ENCODE measurements at regions not wholly inside any gene's neighbourhood (a gene's known extent, or its start where the extent isn't known, plus 50 kb on each side); places are given as distances from the start of the nearest gene placed in this dataset.
"Not testable (repeated sequence)": the region's sequence is repeated elsewhere in the genome, so short reads cannot be mapped to it uniquely, and the experiment has no call there.

- DNase-seq: no peak
These were observed 169.2 kb upstream of the PLXNC1 start for GRCh38 chr12:93979189-93979588.

- no peak for DNase-seq
These were observed 167.7 kb upstream of the PLXNC1 start for GRCh38 chr12:93980711-93981110.

GRCh38 chr12:93981411-93981810, 167.0 kb upstream of the PLXNC1 start:
- DNase-seq: no peak

GRCh38 chr12:93982771-93983315, 165.5 kb upstream of the PLXNC1 start:
- peak in 1 of 2 experiments; percentile 56 for DNase-seq

- no peak for DNase-seq
These were observed 164.4 kb upstream of the PLXNC1 start for GRCh38 chr12:93984005-93984404.

GRCh38 chr12:93989949-93990348, 158.4 kb upstream of the PLXNC1 start:
- no peak for DNase-seq

- DNase-seq: no peak
These were observed 157.3 kb upstream of the PLXNC1 start for GRCh38 chr12:93990832-93991803.

GRCh38 chr12:93991829-93992461, 156.4 kb upstream of the PLXNC1 start:
- DNase-seq: no peak

GRCh38 chr12:93994721-93995120, 153.7 kb upstream of the PLXNC1 start:
- DNase-seq: no peak

- no peak for DNase-seq
These were observed 152.1 kb upstream of the PLXNC1 start for GRCh38 chr12:93996321-93996720.

- DNase-seq: no peak
These were observed 146.7 kb upstream of the PLXNC1 start for GRCh38 chr12:94001691-94002090.

- not testable (repeated sequence) for DNase-seq
These were observed 145.5 kb upstream of the PLXNC1 start for GRCh38 chr12:94002925-94003324.

- DNase-seq: not testable (repeated sequence)
These were observed 140.5 kb upstream of the PLXNC1 start for GRCh38 chr12:94007833-94008232.

- DNase-seq: no peak
These were observed 138.1 kb upstream of the PLXNC1 start for GRCh38 chr12:94010307-94010706.

GRCh38 chr12:94012071-94012470, 136.3 kb upstream of the PLXNC1 start:
- DNase-seq: no peak

- no peak for DNase-seq
These were observed 135.8 kb upstream of the PLXNC1 start for GRCh38 chr12:94012590-94012989.

GRCh38 chr12:94017247-94017646, 131.1 kb upstream of the PLXNC1 start:
- DNase-seq: not testable (repeated sequence)

GRCh38 chr12:94020335-94020734, 128.0 kb upstream of the PLXNC1 start:
- no peak for DNase-seq

GRCh38 chr12:94023879-94024278, 124.5 kb upstream of the PLXNC1 start:
- no peak for DNase-seq

GRCh38 chr12:94025068-94025467, 123.3 kb upstream of the PLXNC1 start:
- no peak for DNase-seq

- no peak for DNase-seq
These were observed 122.6 kb upstream of the PLXNC1 start for GRCh38 chr12:94025756-94026155.

- no peak for DNase-seq
These were observed 121.8 kb upstream of the PLXNC1 start for GRCh38 chr12:94026596-94026995.

GRCh38 chr12:94027561-94027960, 120.8 kb upstream of the PLXNC1 start:
- no peak for DNase-seq

- DNase-seq: no peak
These were observed 116.6 kb upstream of the PLXNC1 start for GRCh38 chr12:94031763-94032162.
